Hindlimb muscle (tissue), 1 donor: ENCODE measurements at regions not wholly inside any gene's neighbourhood (a gene's known extent, or its start where the extent isn't known, plus 50 kb on each side); places are given as distances from the start of the nearest gene placed in this dataset.
"Not testable (repeated sequence)": the region's sequence is repeated elsewhere in the genome, so short reads cannot be mapped to it uniquely, and the experiment has no call there.

Experiments used
- DNase-seq: peaks from one replicate; pipeline ENCODE4 v3.0.0-alpha.2; 2013

DNA sequence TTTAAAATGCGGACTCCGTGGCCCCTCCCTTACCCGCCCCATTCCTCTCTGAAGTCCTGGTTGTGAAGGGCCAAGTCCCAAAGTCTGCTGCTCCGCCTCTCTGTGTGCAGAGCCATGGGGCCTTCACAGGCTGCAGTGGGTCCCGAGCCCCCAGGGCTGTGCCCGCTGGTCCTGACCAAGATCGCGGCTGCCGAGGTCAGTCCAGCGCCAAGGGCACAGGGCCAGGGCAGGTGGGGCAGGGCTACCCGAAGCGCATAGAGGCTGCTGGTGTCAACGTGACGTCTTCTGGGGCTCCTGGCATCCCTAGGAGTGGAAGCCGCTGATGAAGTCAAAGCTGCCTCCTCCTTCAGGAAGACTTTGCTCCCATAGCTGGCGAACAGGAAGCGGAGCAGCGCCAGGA is 858.8 kb downstream of the TUBA3C start:
- not testable (repeated sequence) for DNase-seq

DNA sequence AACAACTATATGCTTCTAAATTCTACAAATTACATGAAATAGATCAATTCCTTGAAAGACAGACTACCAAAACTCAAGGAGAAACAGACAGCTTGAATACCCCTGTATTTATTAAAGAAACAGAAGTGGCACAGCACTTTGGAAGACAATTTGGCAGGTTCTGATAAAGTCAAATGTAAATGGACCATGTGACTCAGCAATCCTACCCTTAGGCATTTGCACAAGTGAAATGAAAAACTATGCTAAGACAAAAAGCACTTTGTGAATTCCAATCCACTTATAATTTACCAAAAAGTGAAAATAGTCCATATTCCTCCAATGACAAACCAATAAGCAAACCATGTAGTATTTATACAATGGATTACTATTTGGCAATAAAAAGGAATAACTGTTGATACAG is 862.0 kb downstream of the TUBA3C start:
- DNase-seq: not testable (repeated sequence)

DNA sequence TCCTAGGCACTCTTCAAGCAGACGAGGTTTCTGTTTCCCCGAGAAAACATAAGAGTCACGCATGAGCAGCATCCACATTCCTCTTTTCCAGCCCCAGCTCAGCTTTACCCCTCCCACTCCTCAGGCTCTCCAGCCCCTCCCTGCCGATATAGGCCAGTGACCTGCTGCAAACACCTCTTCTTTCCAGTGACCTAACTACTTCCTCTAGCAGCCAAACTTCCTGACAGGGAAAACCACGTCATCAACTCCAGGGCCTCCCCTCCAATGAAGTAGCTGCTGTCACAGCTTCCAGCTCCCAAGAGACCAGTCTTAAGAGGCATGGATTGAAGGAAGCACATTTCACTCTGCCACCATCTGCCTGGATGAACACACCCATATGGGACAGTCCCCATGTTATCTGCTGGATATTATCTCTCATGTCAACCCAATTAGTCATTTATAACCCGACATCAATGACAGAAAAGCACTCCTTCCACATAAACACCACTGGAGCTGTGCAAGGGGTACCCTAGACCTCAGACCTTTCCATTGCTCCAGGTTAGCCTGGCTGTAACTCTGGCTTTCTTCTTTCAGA is 878.3 kb downstream of the TUBA3C start:
- DNase-seq: not testable (repeated sequence)

GRCh38 chr13:18300968-18301367 is 880.7 kb downstream of the TUBA3C start:
- DNase-seq: not testable (repeated sequence)

GRCh38 chr13:18297359-18297758 is 884.3 kb downstream of the TUBA3C start:
- not testable (repeated sequence) for DNase-seq

- DNase-seq: not testable (repeated sequence)
Observed at GRCh38 chr13:18296617-18297016, 885.0 kb downstream of the TUBA3C start.

DNA sequence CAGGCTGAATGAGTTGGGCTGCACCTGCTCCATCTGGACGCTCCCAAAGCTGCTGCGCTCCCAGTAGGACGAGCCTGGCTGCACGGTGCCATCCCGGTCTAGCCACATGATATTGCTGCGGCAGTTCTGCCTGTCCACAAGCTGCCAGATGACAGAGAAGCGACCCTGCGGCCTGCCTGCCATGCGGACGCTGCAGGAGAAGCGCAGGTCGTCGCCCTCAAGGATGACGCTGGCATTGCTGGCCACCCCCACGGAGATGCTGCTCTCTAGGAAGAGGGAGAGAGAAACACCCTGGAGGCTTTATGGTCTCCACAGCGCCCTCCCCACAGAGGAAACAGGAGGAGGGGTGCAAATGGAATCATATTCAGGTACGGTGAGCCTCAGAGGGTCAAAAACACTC is 887.3 kb downstream of the TUBA3C start:
- DNase-seq: not testable (repeated sequence)

GRCh38 chr13:18286848-18287247 is 894.8 kb downstream of the TUBA3C start:
- DNase-seq: not testable (repeated sequence)

- DNase-seq: not testable (repeated sequence)
Observed at GRCh38 chr13:18285663-18286062, 896.0 kb downstream of the TUBA3C start.

GRCh38 chr13:18284040-18284439 is 897.6 kb downstream of the TUBA3C start:
- DNase-seq: not testable (repeated sequence)

DNA sequence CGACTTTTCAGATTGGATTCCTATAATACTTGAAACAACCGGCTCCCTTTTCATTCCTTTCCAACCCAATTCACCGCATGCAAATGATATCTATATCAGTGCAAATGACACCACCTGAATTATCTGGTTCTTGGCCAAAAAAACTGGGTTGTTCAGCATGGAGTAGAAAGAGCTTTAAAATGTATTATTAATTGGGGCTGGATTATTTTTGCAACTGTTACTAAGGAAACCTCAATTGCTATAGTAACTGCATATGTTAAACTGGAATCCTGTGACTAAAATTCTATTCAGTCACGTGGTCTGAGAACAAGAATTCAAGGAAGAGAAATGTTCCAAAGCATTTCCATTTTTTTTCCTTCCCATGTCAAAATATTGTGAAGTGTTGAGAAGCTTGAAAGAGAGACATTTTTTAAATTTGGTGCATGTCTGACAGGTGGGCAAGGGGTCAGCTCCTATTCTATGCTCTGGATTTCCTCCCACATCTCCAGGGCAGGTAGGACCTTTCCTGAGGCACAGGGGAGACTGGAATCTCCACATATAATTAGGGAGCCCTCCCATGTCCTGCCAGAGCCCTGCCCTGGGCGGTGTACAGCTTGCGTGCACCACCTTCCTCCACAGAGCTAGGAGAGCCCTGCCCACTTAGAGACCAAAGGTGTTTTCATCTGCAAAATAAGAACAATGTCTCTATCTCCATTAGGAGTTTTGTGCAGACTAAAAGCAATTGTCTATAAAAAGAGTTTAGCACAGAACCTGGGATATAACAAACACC is 899.6 kb downstream of the TUBA3C start:
- not testable (repeated sequence) for DNase-seq

- not testable (repeated sequence) for DNase-seq
Observed at GRCh38 chr13:18280904-18281828, 900.5 kb downstream of the TUBA3C start.

DNA sequence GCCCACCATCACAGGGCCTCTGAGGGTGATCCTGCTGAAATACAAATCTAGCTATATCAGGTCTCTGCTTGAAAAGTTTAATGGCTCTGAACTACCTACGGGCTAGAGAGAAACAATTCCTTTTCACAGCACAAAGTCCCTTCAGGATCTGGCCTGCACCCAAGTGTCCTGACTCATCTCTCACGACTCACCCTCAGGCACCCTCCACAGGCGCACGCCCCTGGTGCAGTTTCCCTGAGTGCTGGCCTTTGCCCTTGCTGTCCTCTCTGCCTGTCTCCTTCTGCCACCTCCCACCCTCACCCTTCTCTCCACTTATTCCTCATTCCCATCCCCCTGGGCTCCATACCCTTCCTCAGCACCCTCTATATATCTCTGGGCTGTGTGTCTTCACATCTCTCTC is 901.7 kb downstream of the TUBA3C start:
- DNase-seq: not testable (repeated sequence)

DNA sequence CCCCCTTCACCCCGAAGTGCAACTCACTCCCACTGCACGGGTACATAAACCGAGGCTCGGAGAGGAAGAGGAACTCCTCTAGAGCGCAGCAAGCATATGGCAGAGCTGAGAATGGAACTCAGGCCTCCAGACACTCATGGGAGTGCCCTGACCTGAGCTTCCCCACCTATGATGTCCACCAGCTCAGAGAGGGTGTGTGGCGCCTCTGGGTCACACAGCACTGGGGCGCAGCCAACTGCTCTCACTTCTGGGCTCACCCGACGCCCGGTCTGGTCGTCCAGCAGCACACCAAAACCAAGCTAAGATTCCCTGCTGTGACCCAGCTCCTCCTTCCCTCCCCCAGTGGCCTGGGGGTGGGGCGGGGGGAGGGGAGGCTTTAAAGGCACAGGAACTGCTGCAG is 904.3 kb downstream of the TUBA3C start:
- not testable (repeated sequence) for DNase-seq

DNA sequence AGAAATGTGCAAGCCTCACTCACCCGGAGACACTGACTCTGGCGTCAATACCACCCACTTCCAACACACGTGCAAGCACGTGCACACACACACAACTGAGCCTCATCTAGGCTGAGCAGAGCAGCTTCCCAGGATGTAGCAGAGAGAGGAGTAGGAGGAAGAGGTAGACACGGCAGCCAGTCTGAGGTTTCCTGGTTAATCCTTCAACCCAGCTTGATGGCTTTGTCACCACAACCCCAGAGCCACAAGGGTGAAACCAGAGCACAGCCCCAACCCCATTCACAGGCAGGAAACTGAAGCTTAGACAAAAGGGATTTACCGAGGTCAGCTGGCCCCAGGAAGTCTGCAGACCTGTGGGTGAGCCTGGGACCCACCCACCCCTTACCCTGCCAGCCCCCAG is 905.3 kb downstream of the TUBA3C start:
- not testable (repeated sequence) for DNase-seq

DNA sequence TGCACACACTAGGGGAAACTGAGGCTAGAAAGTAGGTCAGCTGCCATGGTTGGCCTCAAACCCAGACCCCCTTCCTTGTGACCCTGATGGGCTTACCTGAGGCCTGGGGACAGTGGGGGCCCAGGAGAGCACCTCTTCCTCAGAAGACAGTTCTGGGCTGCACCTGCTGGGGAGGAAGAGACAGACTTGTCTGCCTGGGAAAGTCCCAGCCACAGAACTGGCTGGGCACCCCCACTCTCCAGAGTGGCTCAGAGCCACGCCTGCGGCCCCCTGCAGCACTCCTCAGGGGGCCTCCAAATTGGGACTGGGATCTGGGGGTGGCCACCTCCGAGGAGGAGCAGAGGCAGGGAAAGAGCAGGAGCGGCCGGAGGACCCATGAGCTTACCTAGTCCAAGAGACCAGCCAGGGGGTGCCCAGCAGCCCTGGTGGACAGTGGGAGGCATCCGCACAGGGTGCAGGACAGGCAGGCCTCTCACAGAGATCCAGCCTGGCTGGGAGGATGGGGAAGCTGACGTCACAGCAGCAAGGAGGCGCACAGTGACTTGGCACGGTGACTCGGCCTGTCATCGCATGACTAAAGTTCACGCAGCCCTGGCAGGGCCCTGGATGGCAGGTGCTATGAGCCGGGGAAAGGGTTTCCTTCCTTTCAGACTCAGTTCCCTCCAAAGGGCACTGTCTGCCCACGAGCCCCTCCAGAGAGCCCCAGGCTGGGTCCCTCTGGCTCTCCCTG is 907.7 kb downstream of the TUBA3C start:
- DNase-seq: not testable (repeated sequence)

DNA sequence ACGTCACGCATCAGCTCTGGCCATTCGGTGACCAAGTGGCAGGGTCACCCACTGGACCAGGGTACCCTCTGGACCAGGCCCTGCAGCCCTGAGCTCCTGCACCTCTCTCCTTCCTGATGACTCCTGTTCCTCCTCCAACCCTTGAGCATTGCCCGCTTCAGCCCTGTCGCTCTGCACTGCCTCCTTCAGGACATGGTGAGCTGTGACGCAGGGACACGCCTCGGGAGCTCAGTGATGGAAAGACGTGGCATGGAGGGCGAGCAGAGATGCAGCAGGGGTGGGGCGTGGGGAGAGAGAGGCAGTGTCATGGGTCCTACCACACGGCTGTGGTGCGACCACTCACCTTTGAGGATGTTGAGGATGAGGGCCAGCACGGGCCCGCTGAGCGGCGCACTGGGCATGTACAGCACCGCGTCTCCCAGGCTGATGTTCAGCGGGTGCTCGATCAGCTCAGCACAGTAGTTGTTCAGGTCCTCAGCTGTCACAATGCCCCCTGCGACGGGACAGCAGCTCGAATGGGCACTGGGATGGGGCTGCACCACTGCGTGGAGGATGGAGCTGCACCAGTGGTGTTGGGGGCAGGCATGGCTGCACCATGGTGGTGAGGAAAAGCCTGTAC is 922.7 kb downstream of the TUBA3C start:
- DNase-seq: not testable (repeated sequence)

GRCh38 chr13:18257686-18258085 is 923.9 kb downstream of the TUBA3C start:
- DNase-seq: not testable (repeated sequence)

GRCh38 chr13:18252848-18253247 is 928.8 kb downstream of the TUBA3C start:
- DNase-seq: not testable (repeated sequence)

- DNase-seq: not testable (repeated sequence)
Observed at GRCh38 chr13:18248533-18249240, 932.9 kb downstream of the TUBA3C start.

DNA sequence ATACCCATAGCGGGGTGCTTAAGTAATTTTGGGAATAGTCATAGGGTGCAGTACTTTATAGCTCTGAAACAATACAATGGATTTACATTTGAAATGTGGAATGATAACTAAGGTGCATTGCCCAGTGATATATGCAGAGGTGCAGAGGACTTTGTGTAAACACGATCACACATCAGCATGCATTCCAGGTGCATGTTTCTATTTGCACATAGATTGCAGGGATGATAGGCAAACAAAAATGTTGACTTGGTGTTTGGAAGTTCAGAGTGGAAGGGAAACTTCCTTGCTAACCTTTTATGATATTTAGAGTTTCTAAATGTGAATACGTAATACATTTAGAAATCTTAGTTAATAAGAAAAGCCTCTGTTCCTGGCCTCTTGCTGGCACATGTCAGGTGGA is 941.5 kb downstream of the TUBA3C start:
- not testable (repeated sequence) for DNase-seq
